OCI-M2 (cell line): ENCODE measurements at regions not wholly inside any gene's neighbourhood (a gene's known extent, or its start where the extent isn't known, plus 50 kb on each side); places are given as distances from the start of the nearest gene placed in this dataset.

ENCODE experiments used
- DNase-seq: peaks from one replicate; lab custom pipeline; 2025; ENCODE audit not compliant: unreplicated experiment; lab: John Stamatoyannopoulos, UW

GRCh38 chr12:93318720-93319522 lies 58.8 kb upstream of the NUDT4 start:
- DNase-seq: no peak

DNA sequence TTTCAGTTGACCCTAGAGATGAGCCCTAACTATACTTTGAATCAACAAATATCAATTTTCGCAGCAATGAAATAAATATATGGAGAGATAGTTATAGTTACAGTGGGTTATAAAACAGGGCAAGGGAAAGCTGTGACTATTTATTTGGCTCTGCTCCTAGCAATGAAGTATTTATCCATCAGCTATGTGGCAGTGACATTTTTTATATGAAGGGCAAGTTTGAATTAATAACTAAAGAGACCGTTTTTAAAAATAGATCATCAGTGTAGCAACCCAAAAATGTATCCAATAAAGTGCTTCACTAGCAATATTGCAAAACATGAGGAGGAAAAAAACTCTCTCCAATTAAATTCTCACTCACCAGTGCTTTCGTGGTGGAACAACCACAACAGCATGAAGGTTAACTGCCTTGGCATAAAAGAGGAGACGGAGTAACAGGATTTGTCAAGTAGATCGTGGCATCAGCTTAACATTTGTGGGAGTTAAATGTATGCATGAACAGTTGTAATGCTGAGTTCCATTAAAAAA lies 58.1 kb upstream of the NUDT4 start:
- no peak for DNase-seq

GRCh38 chr12:93322784-93323183 lies 54.9 kb upstream of the NUDT4 start:
- no peak for DNase-seq

GRCh38 chr12:93323625-93324329 lies 53.9 kb upstream of the NUDT4 start:
- no peak for DNase-seq

- DNase-seq: no peak
Observed at GRCh38 chr12:93325855-93326254, 51.9 kb upstream of the NUDT4 start.
